Inflammatory macrophage (primary cell): ENCODE measurements at regions not wholly inside any gene's neighbourhood (a gene's known extent, or its start where the extent isn't known, plus 50 kb on each side); places are given as distances from the start of the nearest gene placed in this dataset.
"Not testable (repeated sequence)": the region's sequence is repeated elsewhere in the genome, so short reads cannot be mapped to it uniquely, and the experiment has no call there.

Source experiments
- DNase-seq, 2 donors: peaks; one replicate each; pipeline ENCODE4 v3.0.0-alpha.2; 2020 to 2022

DNA sequence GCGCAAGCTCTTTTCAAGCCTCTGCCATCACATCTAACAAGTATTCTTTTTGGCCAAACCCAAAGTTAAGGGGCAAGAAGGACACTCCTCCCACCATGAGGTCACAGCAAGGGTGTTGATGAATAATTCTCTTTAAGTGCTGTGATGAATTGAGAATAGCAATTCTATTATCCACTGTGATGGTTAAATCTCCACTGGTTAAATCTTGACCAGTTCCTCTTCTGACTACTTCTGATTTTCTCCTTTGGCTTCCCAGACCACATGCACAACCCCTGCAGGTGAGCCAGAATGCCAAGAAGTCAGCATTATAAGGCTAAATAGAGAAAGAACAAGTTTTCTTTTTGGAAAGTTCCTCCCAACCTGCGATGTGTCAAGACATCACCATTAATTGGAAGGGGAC is 90.6 kb upstream of the BCL2L14 start:
- DNase-seq: no peak

DNA sequence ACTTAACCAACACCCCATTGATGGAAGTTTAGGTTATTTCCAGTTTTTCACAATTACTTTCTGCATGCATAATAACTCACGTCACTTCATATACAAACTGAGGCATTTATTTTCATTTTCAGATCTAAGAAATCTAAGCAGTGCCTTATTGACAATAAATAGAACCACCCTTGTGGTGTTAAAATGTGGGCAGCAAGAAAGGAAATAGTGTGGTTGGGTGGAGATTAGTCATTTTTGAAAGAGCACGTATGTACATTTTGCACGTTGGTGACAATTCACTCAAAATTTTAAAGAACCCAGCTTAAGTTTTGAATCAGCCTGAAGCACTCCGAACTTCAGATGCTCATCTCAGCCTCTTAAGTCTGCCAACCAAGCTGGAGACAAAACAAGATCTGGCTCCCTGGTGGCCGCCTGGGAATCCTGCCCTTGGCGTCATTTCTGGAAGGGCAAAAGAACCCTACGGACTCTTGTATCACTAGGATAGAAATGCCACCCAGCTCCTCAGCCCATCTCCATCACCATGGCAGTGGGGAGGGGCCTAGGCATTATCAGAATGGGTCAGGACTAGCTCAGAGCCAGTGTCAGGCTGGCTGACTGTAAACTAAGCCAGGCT is 89.5 kb upstream of the BCL2L14 start:
- peak; percentile 40 to 46 for DNase-seq

GRCh38 chr12:11984417-11984816 is 86.3 kb upstream of the BCL2L14 start:
- DNase-seq: no peak

DNA sequence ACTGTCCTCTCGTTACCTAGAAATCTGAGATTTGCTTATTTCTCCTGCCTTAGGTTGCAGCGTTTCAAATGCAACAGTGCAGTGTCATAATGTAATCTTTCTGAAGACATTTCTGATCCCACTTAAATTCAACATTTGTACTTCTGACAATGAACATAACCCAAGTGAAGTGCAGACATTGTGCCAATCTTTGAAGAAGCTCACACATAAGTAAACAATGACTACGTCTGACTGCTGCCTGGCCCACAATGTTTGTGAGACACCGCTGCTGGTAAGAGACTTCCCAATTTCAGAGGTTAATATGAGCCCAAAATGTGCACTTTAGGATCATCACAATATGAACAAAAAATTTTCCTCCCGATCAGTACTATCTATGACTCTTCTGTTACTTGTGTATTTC is 84.6 kb upstream of the BCL2L14 start:
- DNase-seq: peak in 1 of 2 donors; percentile 18

DNA sequence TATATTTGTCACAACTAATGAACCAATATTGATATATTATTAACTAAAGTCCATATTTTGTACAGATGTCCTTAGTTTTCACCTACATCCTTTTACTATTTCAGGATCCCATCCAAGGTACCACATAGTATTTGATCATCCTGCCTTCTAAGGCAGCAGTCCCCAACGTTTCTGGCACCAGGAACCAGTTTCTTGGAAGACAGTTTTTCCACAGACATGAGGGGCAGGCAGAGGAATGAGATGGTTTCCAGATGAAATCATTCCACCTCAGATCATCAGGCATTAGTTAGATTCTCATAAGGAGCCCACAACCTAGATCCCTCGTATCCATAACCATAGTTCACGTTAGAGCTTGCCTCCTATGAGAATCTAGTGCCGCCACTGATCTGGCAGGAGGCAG is 82.8 kb upstream of the BCL2L14 start:
- DNase-seq: no peak

- DNase-seq: no peak
Measured at GRCh38 chr12:11991604-11992003, 79.1 kb upstream of the BCL2L14 start.

DNA sequence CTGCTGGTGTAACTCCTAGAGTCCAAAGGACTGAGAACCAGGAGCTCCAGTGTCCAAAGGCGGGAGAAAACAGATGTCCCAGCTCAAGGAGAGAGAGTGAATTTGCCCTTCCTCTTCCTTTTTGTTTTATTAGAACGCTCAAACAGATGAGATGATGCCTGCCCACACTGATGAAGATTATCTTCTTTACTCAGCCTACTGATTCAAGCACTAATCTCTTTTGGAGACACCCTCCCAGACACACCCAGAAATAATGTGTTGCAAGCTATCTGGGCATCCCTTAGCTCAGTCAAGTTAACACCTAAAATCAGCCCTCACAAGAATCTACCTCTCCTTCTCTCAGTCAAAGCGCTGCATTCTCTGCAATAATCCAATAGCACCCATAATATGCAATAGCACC is 78.2 kb upstream of the BCL2L14 start:
- DNase-seq: no peak

DNA sequence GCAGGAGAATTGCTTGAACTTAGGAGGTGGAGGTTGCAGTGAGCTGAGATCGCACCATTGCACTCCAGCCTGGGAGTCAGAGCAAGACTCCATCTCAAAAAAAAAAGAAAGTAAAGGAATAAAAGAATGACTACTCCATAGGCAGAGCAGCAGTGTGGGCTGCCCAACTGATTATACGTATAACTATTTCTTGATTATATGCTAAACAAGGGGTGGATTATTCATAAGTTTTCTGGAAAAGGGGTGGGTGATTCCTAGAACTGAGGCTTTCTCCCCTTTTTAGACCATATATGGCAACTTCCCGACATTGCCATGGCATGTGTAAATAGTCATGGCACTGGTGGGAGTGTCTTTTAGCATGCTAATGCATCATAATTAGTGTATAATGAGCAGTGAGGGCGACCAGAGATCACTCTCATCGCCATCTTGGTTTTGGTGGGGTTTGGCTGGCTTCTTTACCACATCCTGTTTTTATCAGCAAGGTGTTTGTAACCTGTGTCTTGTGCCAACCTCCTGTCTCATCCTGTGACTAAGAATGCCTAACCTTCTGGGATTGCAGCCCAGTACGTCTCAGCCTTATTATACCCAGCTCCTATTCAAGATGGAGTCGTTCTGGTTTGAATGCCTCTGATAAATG is 72.3 kb upstream of the BCL2L14 start:
- DNase-seq: not testable (repeated sequence)

- no peak for DNase-seq
Measured at GRCh38 chr12:11998944-11999315, 71.8 kb upstream of the BCL2L14 start.

- no peak for DNase-seq
Measured at GRCh38 chr12:12003609-12004008, 67.1 kb upstream of the BCL2L14 start.

DNA sequence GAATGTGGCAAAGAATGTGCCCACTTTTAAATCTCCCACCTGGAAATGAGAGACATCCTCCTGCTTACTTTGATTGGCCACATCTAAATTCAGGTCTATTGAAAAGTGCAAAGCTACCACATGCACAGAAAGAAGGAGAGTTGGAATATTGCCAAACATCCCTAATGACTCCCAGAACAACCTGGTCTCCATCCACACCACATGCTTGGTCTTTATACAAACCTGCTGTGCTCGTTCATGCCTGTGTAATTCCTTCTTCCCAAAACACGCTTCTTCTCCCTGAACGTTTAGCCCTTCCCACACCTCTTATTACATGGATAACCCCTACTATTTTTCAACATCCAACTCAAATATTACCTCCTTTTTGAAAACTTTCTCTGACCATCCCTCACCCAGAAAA is 66.2 kb upstream of the BCL2L14 start:
- DNase-seq: no peak

- DNase-seq: no peak
Measured at GRCh38 chr12:12007001-12007712, 63.6 kb upstream of the BCL2L14 start.

GRCh38 chr12:12007713-12008231 is 63.0 kb upstream of the BCL2L14 start:
- no peak for DNase-seq

- peak in 1 of 2 donors; percentile 16 for DNase-seq
Measured at GRCh38 chr12:12008232-12008850, 62.4 kb upstream of the BCL2L14 start.

DNA sequence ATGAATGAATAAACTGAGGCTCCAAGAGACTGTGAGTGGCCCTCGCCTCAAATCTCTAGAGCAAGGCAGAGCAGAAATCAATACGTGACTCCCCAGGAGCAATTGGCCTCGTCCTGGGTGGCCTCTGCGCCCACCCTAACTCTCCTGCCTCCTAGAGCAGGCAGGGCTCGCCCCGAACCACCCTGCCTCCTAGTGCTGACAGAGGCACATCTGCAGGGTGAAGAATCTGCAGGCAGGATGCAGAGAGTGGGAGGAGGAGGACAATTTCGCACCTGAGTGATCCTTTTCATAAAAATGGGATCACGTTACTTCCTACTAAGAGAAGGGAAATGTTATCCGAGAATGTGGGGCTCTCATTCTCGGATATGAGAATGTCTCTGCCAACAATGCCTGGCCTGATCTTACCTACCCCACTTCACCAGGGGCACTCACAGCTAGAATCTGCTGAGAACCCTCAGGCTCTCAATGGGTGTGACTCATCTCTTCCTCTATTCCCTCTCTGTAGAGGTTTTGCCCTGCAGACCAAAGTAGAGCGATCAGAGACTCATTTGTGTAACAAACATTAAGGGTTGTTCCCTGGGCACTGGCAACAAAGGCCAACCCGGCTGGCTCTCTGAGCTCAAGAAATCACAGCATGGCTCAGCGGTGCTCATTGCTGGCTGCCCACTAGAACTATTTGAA is 61.7 kb upstream of the BCL2L14 start:
- DNase-seq: peak; percentile 84 to 85

- not testable (repeated sequence) for DNase-seq
Measured at GRCh38 chr12:12009749-12010276, 60.9 kb upstream of the BCL2L14 start.

DNA sequence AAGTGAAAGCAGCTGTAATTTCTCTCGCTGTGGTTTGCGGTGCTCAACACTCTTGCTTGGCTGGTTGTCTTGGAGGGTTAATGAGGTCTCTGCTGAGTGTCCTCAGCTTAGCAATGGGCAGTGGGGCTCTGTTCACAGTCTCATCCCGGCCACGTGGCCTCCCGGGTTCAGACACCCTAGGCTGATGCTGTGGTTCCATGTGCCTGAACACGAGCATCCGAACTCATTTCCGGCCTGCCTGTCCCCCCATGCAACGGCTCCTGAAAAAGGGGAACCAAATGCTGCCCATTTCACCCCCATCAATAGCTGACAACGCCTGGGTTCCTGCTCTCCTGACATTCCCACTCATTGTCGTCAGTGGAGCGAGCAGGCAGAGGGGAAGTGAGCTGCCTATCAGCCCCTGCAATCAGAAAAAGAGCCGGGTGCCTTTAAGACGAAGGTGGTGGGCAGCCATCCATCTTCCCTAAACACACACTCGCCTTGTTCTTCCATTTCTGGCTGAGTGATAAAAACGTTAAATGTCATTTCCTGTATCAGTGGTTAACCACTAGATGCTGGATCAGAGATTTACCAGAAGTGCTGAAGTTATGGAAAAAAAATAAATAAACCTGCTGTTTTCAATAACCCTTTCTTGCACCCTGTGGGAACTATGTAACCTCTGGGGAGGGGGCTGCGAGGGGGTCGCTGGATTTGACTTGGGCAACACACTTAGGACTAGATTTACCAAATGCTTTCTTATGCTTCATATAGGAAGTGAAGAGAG is 60.3 kb upstream of the BCL2L14 start:
- DNase-seq: peak; percentile 94 to 98

DNA sequence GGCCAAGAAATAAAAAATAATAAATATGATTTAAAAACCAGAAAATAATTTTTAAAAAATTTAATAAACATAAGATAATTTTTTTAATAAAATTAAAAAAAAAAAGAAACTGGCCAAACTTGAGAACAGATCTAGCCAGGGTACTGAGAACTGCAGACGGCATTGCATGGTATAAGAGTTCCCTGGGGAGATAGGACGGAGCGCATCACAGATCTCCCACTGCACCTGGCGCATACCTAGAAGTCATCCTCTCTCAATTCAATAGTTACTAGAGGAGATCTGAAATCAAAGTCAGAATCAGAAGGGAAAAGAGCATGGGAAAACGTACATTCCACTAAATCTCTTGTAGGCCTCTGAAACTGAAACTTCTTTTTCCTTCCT is 58.9 kb upstream of the BCL2L14 start:
- no peak for DNase-seq

DNA sequence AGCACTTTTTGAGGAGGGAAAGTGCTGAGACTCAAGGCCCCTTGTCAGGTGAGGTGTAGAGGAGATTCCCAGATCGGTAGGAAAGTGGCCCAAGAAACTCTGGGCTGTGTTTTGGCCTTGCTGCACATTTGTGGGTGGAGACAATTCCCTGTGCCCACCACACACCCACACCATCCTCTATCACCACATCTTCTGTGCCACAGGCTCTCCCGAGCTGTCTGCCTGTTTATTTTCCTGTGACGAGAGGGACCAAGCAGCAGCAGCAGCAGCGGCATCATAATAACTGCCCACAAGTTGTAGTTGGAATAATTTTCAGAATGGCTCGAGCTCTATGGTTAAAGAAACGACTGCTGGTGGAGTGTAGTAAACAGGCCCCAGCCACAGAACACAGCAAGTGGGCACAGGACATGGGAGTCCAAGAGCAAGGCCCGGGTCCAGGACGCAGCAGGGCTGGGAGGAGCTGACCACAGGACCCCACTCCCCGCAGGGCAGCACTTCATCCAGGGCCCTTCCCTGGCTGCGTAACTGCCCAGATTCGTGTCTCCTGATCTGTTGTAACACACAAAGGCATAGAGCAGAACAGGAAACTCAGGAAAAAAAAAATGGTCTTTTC is 55.6 kb upstream of the BCL2L14 start:
- no peak for DNase-seq

DNA sequence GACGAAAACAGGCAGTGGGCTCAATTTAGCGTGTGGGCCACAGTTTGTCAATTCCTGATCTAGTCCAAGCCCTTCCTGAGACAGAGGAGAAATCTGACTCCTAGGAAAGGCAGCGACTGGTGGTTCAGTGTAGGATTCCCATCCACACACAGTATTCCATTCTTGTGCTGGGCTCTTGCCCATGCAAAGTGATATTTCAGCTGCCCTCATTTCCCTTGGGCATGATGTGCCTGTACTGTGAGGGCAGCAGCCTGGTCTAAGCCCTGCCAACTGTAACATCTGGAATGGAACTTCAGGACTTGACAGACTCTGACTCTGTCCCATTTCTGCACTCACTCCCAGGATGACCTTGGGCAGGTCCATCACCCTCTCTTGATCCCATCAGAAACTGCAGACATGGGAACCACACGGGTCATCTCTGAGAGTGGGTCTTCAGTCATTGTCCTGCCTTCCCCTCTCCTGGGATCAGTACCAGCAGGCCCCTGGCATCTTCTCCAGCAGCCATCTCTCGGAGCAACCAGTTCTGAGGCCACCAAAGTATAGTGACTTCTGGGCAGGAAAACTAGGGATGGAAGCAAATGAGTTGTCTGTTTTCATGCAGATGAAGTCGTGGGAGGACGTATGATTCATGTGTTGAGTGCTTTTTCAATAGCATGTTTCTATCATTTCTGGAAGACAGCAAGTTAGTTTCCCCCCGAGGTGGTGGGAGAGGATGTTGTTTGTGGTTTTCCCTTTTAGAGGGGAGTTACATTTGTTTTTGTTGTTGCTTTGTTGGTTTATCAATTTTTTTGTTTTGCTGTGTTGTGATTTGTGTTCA is 54.2 kb upstream of the BCL2L14 start:
- no peak for DNase-seq
